DND-41 (cell line): ENCODE measurements at regions not wholly inside any gene's neighbourhood (a gene's known extent, or its start where the extent isn't known, plus 50 kb on each side); places are given as distances from the start of the nearest gene placed in this dataset.

Experiments
- ATAC-seq: fragments of 200-7000 bp; cut with Tn5 transposase; 3 replicates; pipeline ENCODE4 v1.9.1; 2021; ENCODE audit warnings: low read depth; ENCODE audit not compliant: insufficient read depth
- DNase-seq: peaks from one replicate; pipeline ENCODE4 v3.0.0-alpha.2; 2020
- H2AFZ ChIP-seq: 2 replicates; pipeline ENCODE4 v1.6.0; 2012; ENCODE audit warnings: low read depth, low read length
- H3K27ac ChIP-seq: 2 replicates; pipeline ENCODE4 v1.5.1; 2012; ENCODE audit warnings: low read length, inconsistent platforms
- H3K27me3 ChIP-seq: fragments of 200-600 bp; sonication (generic); 2 replicates; pipeline ENCODE4 v1.6.0; 2012; ENCODE audit warnings: low read length, mild to moderate bottlenecking, inconsistent platforms; ENCODE audit not compliant: insufficient read depth, poor library complexity
- H3K36me3 ChIP-seq: 2 replicates; pipeline ENCODE4 v1.5.1; 2012; ENCODE audit warnings: low read length, inconsistent platforms; ENCODE audit not compliant: insufficient read depth
- H3K4me1 ChIP-seq: 2 replicates; pipeline ENCODE4 v1.5.1; 2012; ENCODE audit warnings: mild to moderate bottlenecking, low read length; ENCODE audit not compliant: insufficient read depth
- H3K4me2 ChIP-seq: 2 replicates; pipeline ENCODE4 v1.6.0; 2012; ENCODE audit warnings: mild to moderate bottlenecking, moderate library complexity, low read length, inconsistent platforms; ENCODE audit not compliant: insufficient read depth
- H3K4me3 ChIP-seq, 2 experiments: fragments of 200-600 bp in 1 of 2; shearing (Covaris generic) in 1 of 2; 2 replicates each; pipeline ENCODE4 v1.5.1; 2012 to 2016; ENCODE audit warnings: inconsistent platforms in 2 of 2, low read length in 2 of 2, mild to moderate bottlenecking in 2 of 2, low read depth in 1 of 2, moderate library complexity in 1 of 2
- H3K79me2 ChIP-seq: 2 replicates; pipeline ENCODE4 v1.6.0; 2012; ENCODE audit warnings: low read length, inconsistent platforms; ENCODE audit not compliant: insufficient read depth
- H3K9ac ChIP-seq: 2 replicates; pipeline ENCODE4 v1.6.0; 2012; ENCODE audit warnings: low read depth, mild to moderate bottlenecking, inconsistent platforms, low read length, moderate library complexity
- H3K9me3 ChIP-seq: 2 replicates; pipeline ENCODE4 v1.5.1; 2012; ENCODE audit warnings: low read length, moderate library complexity, mild to moderate bottlenecking, inconsistent platforms; ENCODE audit not compliant: insufficient read depth, severe bottlenecking
- H4K20me1 ChIP-seq: 2 replicates; pipeline ENCODE4 v1.6.0; 2012; ENCODE audit warnings: low read length; ENCODE audit not compliant: insufficient read depth
- EZH2 ChIP-seq: IDR thresholded peaks from 3 replicates; pipeline ENCODE4 v1.6.1; 2012; ENCODE audit warnings: borderline replicate concordance, low read depth, mild to moderate bottlenecking, moderate library complexity, low read length, inconsistent platforms; ENCODE audit not compliant: severe bottlenecking
- TF ChIP-seq, protein P1 (sequence below): IDR thresholded peaks from 2 replicates; pipeline ENCODE4 v1.5.1; 2012; ENCODE audit warnings: borderline replicate concordance, low read length, moderate library complexity, mild to moderate bottlenecking; ENCODE audit not compliant: poor library complexity, severe bottlenecking; ENCODE audit errors: extremely low read depth

DNA sequence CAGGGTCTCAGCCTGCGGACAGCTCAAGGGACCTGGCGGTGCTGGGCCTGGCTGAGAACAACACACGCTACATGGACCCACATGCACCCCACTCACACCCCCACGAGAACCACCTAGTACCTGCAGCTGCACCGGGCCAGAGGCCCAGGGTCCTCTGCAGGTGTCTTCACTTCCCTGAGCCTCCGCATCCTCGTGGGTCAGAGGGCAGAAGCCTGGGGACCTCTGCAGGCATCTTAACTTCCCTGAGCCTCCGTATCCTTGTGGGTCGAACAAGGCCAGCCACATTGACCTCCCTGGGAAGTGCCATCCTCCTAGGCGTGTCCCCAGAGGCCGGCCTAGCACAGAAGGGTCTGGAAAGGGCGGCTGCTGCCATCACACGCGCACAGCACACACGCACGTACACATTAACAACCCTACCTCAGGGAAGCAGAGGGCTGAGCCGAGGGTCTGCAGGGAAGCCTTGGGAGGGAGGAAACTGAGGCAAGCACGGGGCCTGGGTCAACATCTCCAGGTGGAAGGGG is 62.5 kb upstream of the HPCAL1 start:
- H3K4me1 ChIP-seq = no peaks in the 10 kb centered on the region

DNA sequence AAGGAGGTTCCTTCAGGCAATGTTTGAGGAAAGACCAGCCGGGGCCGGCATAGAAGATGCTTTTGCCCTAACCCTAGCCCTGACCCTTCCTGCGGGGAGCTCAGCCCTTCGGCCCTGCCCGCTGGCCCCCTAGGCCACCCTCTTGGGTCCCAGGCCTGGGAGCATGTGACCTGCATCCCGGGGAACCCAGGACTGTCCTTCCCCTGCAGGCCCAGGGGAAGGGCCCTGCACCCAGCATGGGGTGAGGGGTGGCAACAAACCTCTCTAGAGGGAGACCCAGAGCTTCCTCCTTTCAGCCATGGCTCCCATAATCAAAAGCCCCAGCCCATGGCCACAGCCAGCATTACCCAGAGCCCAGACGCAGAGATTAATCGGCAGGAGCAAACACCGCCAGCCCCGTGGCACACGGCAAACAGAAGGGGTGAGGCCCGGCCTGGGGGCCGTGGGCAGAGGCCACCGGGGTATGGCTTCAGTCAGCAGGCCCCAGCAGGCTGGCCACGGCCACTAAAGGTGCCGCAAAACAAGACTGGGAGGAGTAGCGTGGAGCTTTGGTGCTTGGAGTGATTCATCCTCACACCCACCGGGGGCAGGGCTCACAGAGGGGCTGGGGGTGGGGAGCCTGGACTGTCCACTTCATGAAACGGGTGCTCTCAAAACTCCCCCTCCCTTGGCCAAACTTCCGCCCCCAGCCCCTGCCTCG is 61.6 kb upstream of the HPCAL1 start:
- ATAC-seq (no peak), DNase-seq (no peak)
- Histone ChIP-seq H2AFZ (no peak overlapping the region), H3K4me2 (no peak overlapping the region), H3K9me3 (no peaks in the 10 kb centered on the region), H3K4me3 (no peak overlapping the region), H3K4me1 (no peaks in the 10 kb centered on the region), H3K27me3 (no peaks in the 10 kb centered on the region), H3K36me3 (no peaks in the 10 kb centered on the region), H3K9ac (no peak overlapping the region), H3K79me2 (no peaks in the 10 kb centered on the region), H3K27ac (no peak overlapping the region), H4K20me1 (no peaks in the 10 kb centered on the region)
- TF ChIP-seq, protein P1, sequence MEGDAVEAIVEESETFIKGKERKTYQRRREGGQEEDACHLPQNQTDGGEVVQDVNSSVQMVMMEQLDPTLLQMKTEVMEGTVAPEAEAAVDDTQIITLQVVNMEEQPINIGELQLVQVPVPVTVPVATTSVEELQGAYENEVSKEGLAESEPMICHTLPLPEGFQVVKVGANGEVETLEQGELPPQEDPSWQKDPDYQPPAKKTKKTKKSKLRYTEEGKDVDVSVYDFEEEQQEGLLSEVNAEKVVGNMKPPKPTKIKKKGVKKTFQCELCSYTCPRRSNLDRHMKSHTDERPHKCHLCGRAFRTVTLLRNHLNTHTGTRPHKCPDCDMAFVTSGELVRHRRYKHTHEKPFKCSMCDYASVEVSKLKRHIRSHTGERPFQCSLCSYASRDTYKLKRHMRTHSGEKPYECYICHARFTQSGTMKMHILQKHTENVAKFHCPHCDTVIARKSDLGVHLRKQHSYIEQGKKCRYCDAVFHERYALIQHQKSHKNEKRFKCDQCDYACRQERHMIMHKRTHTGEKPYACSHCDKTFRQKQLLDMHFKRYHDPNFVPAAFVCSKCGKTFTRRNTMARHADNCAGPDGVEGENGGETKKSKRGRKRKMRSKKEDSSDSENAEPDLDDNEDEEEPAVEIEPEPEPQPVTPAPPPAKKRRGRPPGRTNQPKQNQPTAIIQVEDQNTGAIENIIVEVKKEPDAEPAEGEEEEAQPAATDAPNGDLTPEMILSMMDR = no peak
- no peak for TF ChIP-seq EZH2

More for the DNA sequence above, 62.5 kb upstream of the HPCAL1 start:
- Histone ChIP-seq H4K20me1 (no peaks in the 10 kb centered on the region), H3K9me3 (no peaks in the 10 kb centered on the region), H3K27ac (no peak overlapping the region), H3K4me2 (no peak overlapping the region), H3K36me3 (no peaks in the 10 kb centered on the region), H3K79me2 (no peaks in the 10 kb centered on the region), H3K27me3 (no peaks in the 10 kb centered on the region), H3K9ac (no peak overlapping the region), H3K4me3 (no peak overlapping the region), H2AFZ (no peak overlapping the region)
- ATAC-seq (no peak), DNase-seq (no peak)
- TF ChIP-seq EZH2 = no peak
- TF ChIP-seq, protein P1 = no peak

DNA sequence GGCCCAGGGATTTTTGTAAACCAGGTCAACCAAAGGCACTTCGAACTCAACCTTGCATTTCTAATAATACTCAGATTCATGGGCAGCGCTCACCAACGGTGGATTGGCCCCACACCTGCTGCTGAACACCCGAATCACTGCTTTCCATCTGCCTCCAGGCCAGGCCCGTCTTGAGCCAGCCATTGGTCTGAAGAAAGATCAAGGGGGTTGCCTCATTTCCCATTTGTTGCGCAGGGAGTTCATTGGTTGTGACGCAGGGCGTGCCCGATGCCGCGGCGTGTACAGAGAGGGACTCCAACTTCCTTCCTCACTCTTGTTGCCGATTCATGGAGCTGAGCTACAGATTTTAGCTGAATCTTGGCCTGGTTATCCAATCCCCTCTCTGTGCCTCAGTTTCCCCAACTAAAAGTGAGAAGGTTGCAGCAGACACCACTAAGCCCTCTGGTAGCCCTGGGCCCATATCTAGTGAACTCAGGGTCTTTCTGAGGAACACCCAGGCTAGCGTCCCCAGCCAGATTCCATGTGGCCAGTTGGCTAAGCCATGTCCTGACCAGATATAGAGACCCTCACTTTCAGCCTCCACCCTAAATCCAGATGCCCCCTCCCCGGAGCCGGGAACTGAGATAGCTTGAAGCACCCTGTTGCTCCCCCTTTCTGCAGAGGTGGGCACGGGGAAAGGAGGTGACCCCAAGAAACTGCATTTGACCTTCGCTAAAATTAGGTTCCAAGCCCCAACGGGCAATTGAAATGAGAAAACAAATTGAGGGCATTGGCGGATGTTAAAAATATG is 60.9 kb upstream of the HPCAL1 start:
- no peaks in the 10 kb centered on the region for H3K36me3 ChIP-seq

More for the DNA sequence above, 60.9 kb upstream of the HPCAL1 start:
- H3K9me3 ChIP-seq = no peaks in the 10 kb centered on the region
- no peak overlapping the region for H3K9ac ChIP-seq
- no peaks in the 10 kb centered on the region for H3K4me1 ChIP-seq
- H3K4me3 ChIP-seq = no peak overlapping the region
- H2AFZ ChIP-seq = no peak overlapping the region
- H3K27me3 ChIP-seq = no peaks in the 10 kb centered on the region
- ATAC-seq = no peak
- no peak overlapping the region for H3K27ac ChIP-seq
- no peaks in the 10 kb centered on the region for H3K79me2 ChIP-seq
- no peak for TF ChIP-seq EZH2
- TF ChIP-seq, protein P1 = no peak
- H4K20me1 ChIP-seq = no peaks in the 10 kb centered on the region
- DNase-seq = no peak
- no peak overlapping the region for H3K4me2 ChIP-seq
